Uterus (tissue), 2 donors: ENCODE measurements at regions not wholly inside any gene's neighbourhood (a gene's known extent, or its start where the extent isn't known, plus 50 kb on each side); places are given as distances from the start of the nearest gene placed in this dataset.

Experiments
- CTCF ChIP-seq, 4 experiments: fragments of 200-600 bp in 2 of 4; fragments of 450-650 bp in 2 of 4; sonication (generic) in 2 of 4; IDR thresholded peaks; one replicate each; pipeline ENCODE4 v1.5.1; 2016 to 2019; ENCODE audit warnings: antibody characterized with exemption in 4 of 4, mild to moderate bottlenecking in 2 of 4, moderate library complexity in 1 of 4
- POLR2A ChIP-seq, 2 donors: fragments of 450-650 bp; IDR thresholded peaks; one replicate each; pipeline ENCODE4 v1.6.1; 2016; ENCODE audit warnings: antibody characterized with exemption in 2 of 2, mild to moderate bottlenecking in 1 of 2, moderate library complexity in 1 of 2

GRCh38 chr7:136656516-136656915 is 211.9 kb upstream of the CHRM2 start:
- TF ChIP-seq CTCF (IDR thresholded peaks at IDR 0.05), result no peak
- no peak for TF ChIP-seq POLR2A (IDR thresholded peaks at IDR 0.05)
